ENCODE measurements at regions not wholly inside any gene's neighbourhood (a gene's known extent, or its start where the extent isn't known, plus 50 kb on each side); places are given as distances from the start of the nearest gene placed in this dataset.

DNA sequence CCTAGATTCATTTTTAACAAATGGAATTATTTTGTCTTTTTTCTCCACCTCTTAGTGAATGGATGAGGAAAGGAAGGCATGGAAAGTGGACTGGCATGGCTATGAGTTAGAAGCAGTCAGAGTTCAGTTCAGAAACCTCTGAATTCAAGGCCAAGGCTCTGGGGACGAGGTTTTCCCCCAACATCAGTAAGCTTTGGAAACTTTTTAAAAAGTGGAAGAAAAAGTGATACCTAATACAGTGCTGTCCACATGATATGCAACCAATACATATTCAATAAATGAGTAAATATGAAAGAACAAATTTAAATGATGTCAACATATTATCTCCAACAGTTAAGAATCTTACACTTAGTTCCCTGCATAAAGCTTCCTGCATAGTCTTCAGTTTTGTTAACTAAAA lies 204.7 kb downstream of the HLX start:
- Histone ChIP-seq H3K9me3 (no peaks in the 10 kb centered on the region), H3K4me3 (no peak overlapping the region), H3K27me3 (no peaks in the 10 kb centered on the region), H3K36me3 (no peaks in the 10 kb centered on the region), H3K27ac (no peak overlapping the region), H3K4me1 (no peaks in the 10 kb centered on the region), H3K9ac (ENCODE audit: low read depth in 2 of 2, low read length in 2 of 2) (no peak overlapping the region)
- DNase-seq, result no peak
- TF ChIP-seq, protein P1, sequence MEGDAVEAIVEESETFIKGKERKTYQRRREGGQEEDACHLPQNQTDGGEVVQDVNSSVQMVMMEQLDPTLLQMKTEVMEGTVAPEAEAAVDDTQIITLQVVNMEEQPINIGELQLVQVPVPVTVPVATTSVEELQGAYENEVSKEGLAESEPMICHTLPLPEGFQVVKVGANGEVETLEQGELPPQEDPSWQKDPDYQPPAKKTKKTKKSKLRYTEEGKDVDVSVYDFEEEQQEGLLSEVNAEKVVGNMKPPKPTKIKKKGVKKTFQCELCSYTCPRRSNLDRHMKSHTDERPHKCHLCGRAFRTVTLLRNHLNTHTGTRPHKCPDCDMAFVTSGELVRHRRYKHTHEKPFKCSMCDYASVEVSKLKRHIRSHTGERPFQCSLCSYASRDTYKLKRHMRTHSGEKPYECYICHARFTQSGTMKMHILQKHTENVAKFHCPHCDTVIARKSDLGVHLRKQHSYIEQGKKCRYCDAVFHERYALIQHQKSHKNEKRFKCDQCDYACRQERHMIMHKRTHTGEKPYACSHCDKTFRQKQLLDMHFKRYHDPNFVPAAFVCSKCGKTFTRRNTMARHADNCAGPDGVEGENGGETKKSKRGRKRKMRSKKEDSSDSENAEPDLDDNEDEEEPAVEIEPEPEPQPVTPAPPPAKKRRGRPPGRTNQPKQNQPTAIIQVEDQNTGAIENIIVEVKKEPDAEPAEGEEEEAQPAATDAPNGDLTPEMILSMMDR (IDR thresholded peaks at IDR 0.05), result no peak
- intact Hi-C loops (cut with DNase I), result no loop called here

DNA sequence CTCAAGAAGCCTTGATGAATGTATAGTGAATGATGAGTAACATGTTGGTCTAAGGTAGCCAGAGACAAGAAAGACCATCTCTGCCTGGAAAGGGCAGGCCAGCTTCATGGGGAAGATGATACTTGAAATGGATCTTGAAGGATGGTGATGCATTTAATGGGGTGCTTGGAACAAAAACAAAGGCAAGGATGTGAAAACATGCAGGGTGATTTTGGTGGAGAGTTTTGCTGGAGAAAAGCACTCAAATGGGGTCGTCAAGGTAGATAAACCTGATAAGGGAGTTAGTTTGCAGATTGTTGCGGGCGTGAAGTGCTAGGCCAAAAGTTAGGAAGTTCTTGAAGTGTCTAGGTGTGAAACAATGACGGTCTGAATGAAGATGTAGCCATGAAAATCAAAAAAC lies 205.4 kb downstream of the HLX start:
- H3K4me3 ChIP-seq, result no peak overlapping the region
- no peaks in the 10 kb centered on the region for H3K27me3 ChIP-seq
- no peaks in the 10 kb centered on the region for H3K4me1 ChIP-seq
- no peak overlapping the region for H3K27ac ChIP-seq
- no peak overlapping the region for H3K9ac ChIP-seq (ENCODE audit: low read depth in 2 of 2, low read length in 2 of 2)
- no peaks in the 10 kb centered on the region for H3K36me3 ChIP-seq
- TF ChIP-seq, protein P1 (IDR thresholded peaks at IDR 0.05), result no peak
- no peaks in the 10 kb centered on the region for H3K9me3 ChIP-seq
- no peak for DNase-seq
- intact Hi-C loops (cut with DNase I), result no loop called here

DNA sequence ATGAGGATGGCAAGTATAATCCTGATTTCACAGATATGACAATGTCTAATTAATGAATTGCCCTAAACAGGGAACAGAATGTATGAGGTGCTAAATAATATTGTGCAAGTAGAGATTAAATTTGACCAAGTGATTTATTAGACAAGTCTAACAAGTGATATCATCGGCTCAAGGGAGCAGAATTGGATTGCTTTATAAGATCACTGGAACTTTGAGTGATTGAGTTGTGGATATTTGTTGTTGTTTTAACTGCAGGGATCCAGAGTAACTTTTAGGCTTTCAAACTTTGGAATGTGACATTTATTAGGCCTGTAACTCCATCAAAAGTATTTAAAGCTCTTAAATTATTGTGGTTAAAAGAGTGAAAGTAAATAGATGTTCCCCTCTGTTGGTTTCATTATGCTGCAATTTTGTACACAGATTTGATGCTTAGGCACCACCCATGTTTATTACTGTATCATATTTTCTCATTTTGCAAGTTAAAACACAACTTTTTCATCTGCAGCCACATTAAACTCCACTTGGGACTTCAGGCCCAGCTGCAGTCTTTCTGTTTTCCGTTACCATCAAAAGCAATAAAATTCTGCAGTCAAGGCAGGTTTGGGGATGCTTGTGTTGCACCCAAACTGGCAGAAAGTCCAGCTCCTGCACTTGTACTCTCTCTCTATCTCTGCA lies 206.6 kb downstream of the HLX start:
- H3K4me3 ChIP-seq, result no peak overlapping the region
- no peaks in the 10 kb centered on the region for H3K36me3 ChIP-seq
- intact Hi-C loops (cut with DNase I), result no loop called here
- H3K9me3 ChIP-seq, result no peaks in the 10 kb centered on the region
- no peaks in the 10 kb centered on the region for H3K4me1 ChIP-seq
- no peak for DNase-seq
- no peak overlapping the region for H3K9ac ChIP-seq (ENCODE audit: low read depth in 2 of 2, low read length in 2 of 2)
- no peak overlapping the region for H3K27ac ChIP-seq
- no peaks in the 10 kb centered on the region for H3K27me3 ChIP-seq
- TF ChIP-seq, protein P1 (IDR thresholded peaks at IDR 0.05), result no peak

GRCh38 chr1:221087919-221088318 lies 208.7 kb downstream of the HLX start:
- TF ChIP-seq, protein P1 (IDR thresholded peaks at IDR 0.05), result no peak
- no peak overlapping the region for H3K27ac ChIP-seq
- H3K4me3 ChIP-seq, result no peak overlapping the region
- no peak overlapping the region for H3K9ac ChIP-seq (ENCODE audit: low read depth in 2 of 2, low read length in 2 of 2)
- no peaks in the 10 kb centered on the region for H3K4me1 ChIP-seq
- H3K36me3 ChIP-seq, result no peaks in the 10 kb centered on the region
- no peaks in the 10 kb centered on the region for H3K9me3 ChIP-seq
- H3K27me3 ChIP-seq, result no peaks in the 10 kb centered on the region
- no peak for DNase-seq
- intact Hi-C loops (cut with DNase I), result no loop called here

DNA sequence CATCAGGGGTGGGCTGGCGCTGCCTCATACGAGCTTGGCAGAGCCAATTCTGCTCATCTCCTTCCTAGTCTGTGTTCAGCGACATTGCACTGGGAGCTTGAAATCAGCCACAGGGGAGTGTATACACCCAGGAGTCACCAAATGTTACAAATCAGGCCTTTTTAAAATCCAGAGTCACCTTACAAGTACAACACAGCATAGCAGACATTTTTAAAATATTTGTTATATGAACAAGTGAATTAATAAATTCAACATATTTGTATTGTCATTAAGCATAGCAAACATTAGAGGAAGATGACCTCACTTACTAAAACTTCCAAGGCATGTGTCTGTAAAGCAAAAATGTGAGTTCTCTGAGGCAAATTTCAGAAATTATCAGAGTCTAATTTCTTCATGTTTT lies 210.0 kb downstream of the HLX start:
- no peaks in the 10 kb centered on the region for H3K27me3 ChIP-seq
- intact Hi-C loops (cut with DNase I), result no loop called here
- H3K4me1 ChIP-seq, result no peaks in the 10 kb centered on the region
- no peak overlapping the region for H3K4me3 ChIP-seq
- H3K9ac ChIP-seq (ENCODE audit: low read depth in 2 of 2, low read length in 2 of 2), result no peak overlapping the region
- TF ChIP-seq, protein P1 (IDR thresholded peaks at IDR 0.05), result no peak
- H3K36me3 ChIP-seq, result no peaks in the 10 kb centered on the region
- H3K9me3 ChIP-seq, result no peaks in the 10 kb centered on the region
- DNase-seq, result no peak
- H3K27ac ChIP-seq, result no peak overlapping the region
